ENCODE measurements at regions not wholly inside any gene's neighbourhood (a gene's known extent, or its start where the extent isn't known, plus 50 kb on each side); places are given as distances from the start of the nearest gene placed in this dataset.

GRCh38 chr12:89213139-89213538 is 139.2 kb downstream of the DUSP6 start:
- WGBS (ENCODE audit: low lambda C conversion rate) = 90% methylated on average over 1 of the region's 1 CpG
- Histone ChIP-seq H3K9me2 (no peaks in the 10 kb centered on the region), H3K4me1 (ENCODE audit: control insufficient read depth in 1 of 2, insufficient read depth in 2 of 2, low read depth in 1 of 2, low read length in 1 of 2) (peaks cover 19 to 27% of the 10 kb centered on the region in 2 experiments; a peak in 3 of 4 replicates), H4K20me1 (ENCODE audit: insufficient read depth) (no peaks in the 10 kb centered on the region), H3K27me3 (ENCODE audit: insufficient read depth) (no peaks in the 10 kb centered on the region), H3K9me3 (no peaks in the 10 kb centered on the region), H3K27ac (ENCODE audit: low read depth in 2 of 2, low read length in 1 of 2) (no peak overlapping the region), H3K4me2 (no peak overlapping the region), H2AFZ (ENCODE audit: low read depth) (no peak overlapping the region), H3K9ac (no peak overlapping the region), H3F3A (replicated peaks; ENCODE audit: insufficient read depth) (peaks cover 6% of the 10 kb centered on the region), H3K79me2 (ENCODE audit: insufficient read depth) (no peaks in the 10 kb centered on the region), H3K4me3 (ENCODE audit: low read depth in 2 of 2, low read length in 1 of 2) (no peak overlapping the region), H3K36me3 (replicated peaks in 1 of 2; ENCODE audit: control insufficient read depth in 1 of 2, insufficient read depth in 2 of 2, low read length in 1 of 2) (no peaks in the 10 kb centered on the region)
- no peak for DNase-seq
- no peak for TF ChIP-seq USF1 (IDR thresholded peaks at IDR 0.05; ENCODE audit: borderline replicate concordance, low read depth)
- no peak for TF ChIP-seq ZBTB33 (IDR thresholded peaks at IDR 0.05; ENCODE audit: borderline replicate concordance, low read depth)
- ChIA-PET POLR2A (no interaction called here), CTCF (interaction anchor here (1.4 kb wide), 1 partner anchor 194 kb away, joined by 3 read pairs; no protein-coding TSS in a partner anchor)

GRCh38 chr12:89212339-89212771 is 139.9 kb downstream of the DUSP6 start:
- Histone ChIP-seq H3K4me3 (ENCODE audit: low read depth in 2 of 2, low read length in 1 of 2) (no peak overlapping the region), H3F3A (replicated peaks; ENCODE audit: insufficient read depth) (peaks cover 6% of the 10 kb centered on the region), H4K20me1 (ENCODE audit: insufficient read depth) (no peaks in the 10 kb centered on the region), H3K4me2 (no peak overlapping the region), H3K9ac (no peak overlapping the region), H3K9me3 (no peaks in the 10 kb centered on the region), H3K27ac (ENCODE audit: low read depth in 2 of 2, low read length in 1 of 2) (no peak overlapping the region), H3K4me1 (ENCODE audit: control insufficient read depth in 1 of 2, insufficient read depth in 2 of 2, low read depth in 1 of 2, low read length in 1 of 2) (peaks cover 21 to 27% of the 10 kb centered on the region in 2 experiments; a peak in 3 of 4 replicates), H3K79me2 (ENCODE audit: insufficient read depth) (no peaks in the 10 kb centered on the region), H2AFZ (ENCODE audit: low read depth) (no peak overlapping the region), H3K9me2 (no peaks in the 10 kb centered on the region), H3K36me3 (replicated peaks in 1 of 2; ENCODE audit: control insufficient read depth in 1 of 2, insufficient read depth in 2 of 2, low read length in 1 of 2) (no peaks in the 10 kb centered on the region), H3K27me3 (ENCODE audit: insufficient read depth) (no peaks in the 10 kb centered on the region)
- WGBS (ENCODE audit: low lambda C conversion rate) = 91% methylated on average over 3 of the region's 3 CpGs
- DNase-seq = no peak
- CTCF ChIA-PET = interaction anchor here (1.4 kb wide), 1 partner anchor 193 kb away, joined by 3 read pairs; no protein-coding TSS in a partner anchor
- TF ChIP-seq RAD21 (IDR thresholded peaks at IDR 0.05; ENCODE audit: low read length) (no peak), TCF12 (IDR thresholded peaks at IDR 0.05) (no peak), JUND (IDR thresholded peaks at IDR 0.05) (no peak), ELF1 (IDR thresholded peaks at IDR 0.05) (no peak), NRF1 (IDR thresholded peaks at IDR 0.05; ENCODE audit: low read depth, low read length) (no peak)
- POLR2A ChIA-PET = no interaction called here

- DNase-seq = no peak
- H3K4me3 ChIP-seq (ENCODE audit: low read depth in 2 of 2, low read length in 1 of 2) = no peak overlapping the region
- no peak overlapping the region for H3K9ac ChIP-seq
- no peak overlapping the region for H3K4me2 ChIP-seq
- no peak for TF ChIP-seq MEF2A (IDR thresholded peaks at IDR 0.05; ENCODE audit: borderline replicate concordance, low read depth)
- peak; percentile 24; the same call in 1 of the 2 replicates for TF ChIP-seq TCF12 (IDR thresholded peaks at IDR 0.05)
- H4K20me1 ChIP-seq (ENCODE audit: insufficient read depth) = no peaks in the 10 kb centered on the region
- no peak overlapping the region; a peak in 1 of 4 replicates for H3K27ac ChIP-seq (ENCODE audit: low read depth in 2 of 2, low read length in 1 of 2)
- no peaks in the 10 kb centered on the region for H3K36me3 ChIP-seq (replicated peaks in 1 of 2; ENCODE audit: control insufficient read depth in 1 of 2, insufficient read depth in 2 of 2, low read length in 1 of 2)
- ChIA-PET POLR2A (no interaction called here), CTCF (no interaction called here)
- peaks cover 21 to 27% of the 10 kb centered on the region in 2 experiments; a peak in 3 of 4 replicates for H3K4me1 ChIP-seq (ENCODE audit: control insufficient read depth in 1 of 2, insufficient read depth in 2 of 2, low read depth in 1 of 2, low read length in 1 of 2)
- H3K9me3 ChIP-seq = no peaks in the 10 kb centered on the region
- no peaks in the 10 kb centered on the region for H3K9me2 ChIP-seq
- no peaks in the 10 kb centered on the region for H3K27me3 ChIP-seq (ENCODE audit: insufficient read depth)
- peaks cover 6% of the 10 kb centered on the region for H3F3A ChIP-seq (replicated peaks; ENCODE audit: insufficient read depth)
- WGBS (ENCODE audit: low lambda C conversion rate) = 87% methylated on average over 1 of the region's 1 CpG
- H3K79me2 ChIP-seq (ENCODE audit: insufficient read depth) = no peaks in the 10 kb centered on the region
- H2AFZ ChIP-seq (ENCODE audit: low read depth) = no peak overlapping the region; the same call in 1 of the 2 replicates
Measured at GRCh38 chr12:89211456-89211855, 140.8 kb downstream of the DUSP6 start.
